GM10266 (cell line): ENCODE measurements at regions not wholly inside any gene's neighbourhood (a gene's known extent, or its start where the extent isn't known, plus 50 kb on each side); places are given as distances from the start of the nearest gene placed in this dataset.

Source experiments
- DNase-seq: peaks from one replicate; pipeline ENCODE4 v3.0.0; 2012; ENCODE audit errors: extremely low spot score
- CTCF ChIP-seq: IDR thresholded peaks from 2 replicates; pipeline ENCODE4 v1.5.1; 2012; ENCODE audit warnings: mild to moderate bottlenecking, low read depth; ENCODE audit not compliant: control insufficient read depth, insufficient read depth; ENCODE audit errors: missing control alignments

- no peak for TF ChIP-seq CTCF
- no peak for DNase-seq
Measured at GRCh38 chr16:86726340-86726739, 148.0 kb downstream of the FOXL1 start.

GRCh38 chr16:86727131-86727530, 148.8 kb downstream of the FOXL1 start:
- TF ChIP-seq CTCF, result no peak
- DNase-seq, result no peak

GRCh38 chr16:86727632-86728031, 149.3 kb downstream of the FOXL1 start:
- DNase-seq, result no peak
- no peak for TF ChIP-seq CTCF

- no peak for TF ChIP-seq CTCF
- DNase-seq, result no peak
Measured at GRCh38 chr16:86729686-86730085, 151.3 kb downstream of the FOXL1 start.

- DNase-seq, result no peak
- TF ChIP-seq CTCF, result no peak
Measured at GRCh38 chr16:86730086-86730485, 151.7 kb downstream of the FOXL1 start.

GRCh38 chr16:86730597-86730996, 152.2 kb downstream of the FOXL1 start:
- no peak for DNase-seq
- no peak for TF ChIP-seq CTCF

- DNase-seq, result no peak
Measured at GRCh38 chr16:86732621-86733295, 154.4 kb downstream of the FOXL1 start.

More at GRCh38 chr16:86732621-86733295, 154.4 kb downstream of the FOXL1 start:
- no peak for TF ChIP-seq CTCF
